Natural killer cell (primary cell): ENCODE measurements at regions not wholly inside any gene's neighbourhood (a gene's known extent, or its start where the extent isn't known, plus 50 kb on each side); places are given as distances from the start of the nearest gene placed in this dataset.

Experiments used
- ATAC-seq, 3 donors: fragments of 150-1000 bp in 2 of 3; fragments of 200-7000 bp in 1 of 3; cut with Tn5 transposase; 1 replicate in 1 of 3; 2 replicates in 2 of 3; pipeline ENCODE4 v1.10.0; 2021; ENCODE audit warnings: mild to moderate bottlenecking in 2 of 3, moderate library complexity in 2 of 3
- DNase-seq, 2 donors: peaks; one replicate each; pipeline versions ENCODE4 v3.0.0 to v3.0.0-alpha.2; 2013 to 2021; ENCODE audit warnings: mixed read lengths in 1 of 2
- H3K27ac ChIP-seq: one replicate; pipeline ENCODE4 v1.5.1; 2013; ENCODE audit warnings: mild to moderate bottlenecking, low read length
- H3K27me3 ChIP-seq: one replicate; pipeline ENCODE4 v1.6.1; 2013; ENCODE audit warnings: low read length; ENCODE audit not compliant: control insufficient read depth, insufficient read depth
- H3K36me3 ChIP-seq: one replicate; pipeline ENCODE4 v1.6.1; 2013; ENCODE audit warnings: low read length; ENCODE audit not compliant: control insufficient read depth, insufficient read depth
- H3K4me1 ChIP-seq: one replicate; pipeline ENCODE4 v1.6.1; 2013; ENCODE audit warnings: low read length; ENCODE audit not compliant: control insufficient read depth, insufficient read depth
- H3K4me3 ChIP-seq: one replicate; pipeline ENCODE4 v1.5.1; 2013; ENCODE audit warnings: low read length
- H3K9me3 ChIP-seq: one replicate; pipeline ENCODE4 v1.6.1; 2013; ENCODE audit warnings: low read length; ENCODE audit not compliant: control insufficient read depth, insufficient read depth
- H3K27ac Mint-ChIP-seq, 2 donors: one replicate each; pipeline ENCODE4 v1.8.0; 2022; ENCODE audit warnings: mild to moderate bottlenecking in 2 of 2, mixed read lengths in 2 of 2, moderate library complexity in 1 of 2
- H3K27me3 Mint-ChIP-seq, 2 donors: one replicate each; pipeline ENCODE4 v1.8.0; 2022; ENCODE audit warnings: low read depth in 2 of 2, mixed read lengths in 2 of 2
- H3K36me3 Mint-ChIP-seq: one replicate; pipeline ENCODE4 v1.8.0; 2022; ENCODE audit warnings: mixed read lengths
- H3K4me1 Mint-ChIP-seq, 2 donors: one replicate each; pipeline ENCODE4 v1.8.0; 2022; ENCODE audit warnings: mixed read lengths in 2 of 2
- H3K4me3 Mint-ChIP-seq: one replicate; pipeline ENCODE4 v1.8.0; 2022; ENCODE audit warnings: mild to moderate bottlenecking, moderate library complexity, mixed read lengths
- H3K9me3 Mint-ChIP-seq, 2 donors: one replicate each; pipeline ENCODE4 v1.8.0; 2022; ENCODE audit warnings: mixed read lengths in 2 of 2
- WGBS: methylation state at CpG from one replicate; pipeline ENCODE4 v1.1.7; 2013; ENCODE audit warnings: missing lambda C conversion rate; ENCODE audit not compliant: insufficient coverage; 5-methylcytosine and 5-hydroxymethylcytosine counted together
- intact Hi-C: fragments of 100-400 bp; cut with micrococcal nuclease; formaldehyde crosslinking; loops from one replicate; pipeline ENCODE4 v1.14.2; 2022
- TF ChIP-seq, protein P1 (sequence below): fragments of 200-600 bp; IDR thresholded peaks from one replicate; pipeline ENCODE4 v1.8.0; 2022; ENCODE audit warnings: antibody characterized with exemption

DNA sequence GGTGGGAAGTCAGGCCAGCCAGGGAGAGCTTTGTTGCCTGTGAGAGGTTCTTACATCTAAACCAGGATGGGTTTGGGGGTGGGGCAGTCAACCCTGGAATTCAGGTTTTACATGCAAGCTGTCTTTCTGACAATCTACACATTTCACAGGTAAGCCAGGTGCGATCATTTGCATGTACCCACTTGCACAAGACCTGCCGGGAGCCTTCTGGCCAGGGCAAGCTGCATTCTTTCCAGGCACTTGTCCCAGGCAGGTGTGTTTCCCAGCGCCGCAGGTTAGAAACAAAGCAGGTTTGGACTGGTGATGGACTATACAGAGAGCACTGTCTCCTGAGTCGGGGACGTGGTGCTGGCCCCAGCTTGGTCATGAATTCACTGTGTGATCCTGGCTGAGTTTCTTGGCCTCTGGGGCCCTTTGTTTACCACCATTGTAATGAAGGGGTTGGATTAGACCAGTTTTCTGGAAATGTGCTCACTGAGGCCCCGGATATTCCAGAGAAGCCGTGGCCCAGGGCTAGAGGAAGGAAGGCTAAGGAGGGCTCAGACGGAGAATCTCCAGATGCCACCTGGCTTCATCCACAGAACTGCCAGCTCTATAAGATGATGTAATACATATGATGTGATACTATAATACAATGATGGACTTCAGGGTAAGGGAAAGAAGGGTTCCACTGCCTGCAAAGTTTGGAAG is 205.2 kb upstream of the SVIL start:
- no peaks in the 10 kb centered on the region for H3K4me1 Mint-ChIP-seq
- DNase-seq (no peak), ATAC-seq (no peak)
- H3K9me3 Mint-ChIP-seq = no peaks in the 10 kb centered on the region
- H3K27ac Mint-ChIP-seq = no peak overlapping the region
- 92% methylated on average over 9 of the region's 9 CpGs for WGBS
- no peaks in the 10 kb centered on the region for H3K9me3 ChIP-seq
- peaks cover under 1 to 6% of the 10 kb centered on the region in 2 donors for H3K27me3 Mint-ChIP-seq
- H3K36me3 ChIP-seq = no peaks in the 10 kb centered on the region
- H3K27me3 ChIP-seq = no peaks in the 10 kb centered on the region
- intact Hi-C loops = no loop called here
- H3K4me3 Mint-ChIP-seq = no peak overlapping the region
- TF ChIP-seq, protein P1, sequence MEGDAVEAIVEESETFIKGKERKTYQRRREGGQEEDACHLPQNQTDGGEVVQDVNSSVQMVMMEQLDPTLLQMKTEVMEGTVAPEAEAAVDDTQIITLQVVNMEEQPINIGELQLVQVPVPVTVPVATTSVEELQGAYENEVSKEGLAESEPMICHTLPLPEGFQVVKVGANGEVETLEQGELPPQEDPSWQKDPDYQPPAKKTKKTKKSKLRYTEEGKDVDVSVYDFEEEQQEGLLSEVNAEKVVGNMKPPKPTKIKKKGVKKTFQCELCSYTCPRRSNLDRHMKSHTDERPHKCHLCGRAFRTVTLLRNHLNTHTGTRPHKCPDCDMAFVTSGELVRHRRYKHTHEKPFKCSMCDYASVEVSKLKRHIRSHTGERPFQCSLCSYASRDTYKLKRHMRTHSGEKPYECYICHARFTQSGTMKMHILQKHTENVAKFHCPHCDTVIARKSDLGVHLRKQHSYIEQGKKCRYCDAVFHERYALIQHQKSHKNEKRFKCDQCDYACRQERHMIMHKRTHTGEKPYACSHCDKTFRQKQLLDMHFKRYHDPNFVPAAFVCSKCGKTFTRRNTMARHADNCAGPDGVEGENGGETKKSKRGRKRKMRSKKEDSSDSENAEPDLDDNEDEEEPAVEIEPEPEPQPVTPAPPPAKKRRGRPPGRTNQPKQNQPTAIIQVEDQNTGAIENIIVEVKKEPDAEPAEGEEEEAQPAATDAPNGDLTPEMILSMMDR = no peak
- no peaks in the 10 kb centered on the region for H3K4me1 ChIP-seq
- H3K4me3 ChIP-seq = no peak overlapping the region
- no peaks in the 10 kb centered on the region for H3K36me3 Mint-ChIP-seq
- H3K27ac ChIP-seq = no peak overlapping the region

DNA sequence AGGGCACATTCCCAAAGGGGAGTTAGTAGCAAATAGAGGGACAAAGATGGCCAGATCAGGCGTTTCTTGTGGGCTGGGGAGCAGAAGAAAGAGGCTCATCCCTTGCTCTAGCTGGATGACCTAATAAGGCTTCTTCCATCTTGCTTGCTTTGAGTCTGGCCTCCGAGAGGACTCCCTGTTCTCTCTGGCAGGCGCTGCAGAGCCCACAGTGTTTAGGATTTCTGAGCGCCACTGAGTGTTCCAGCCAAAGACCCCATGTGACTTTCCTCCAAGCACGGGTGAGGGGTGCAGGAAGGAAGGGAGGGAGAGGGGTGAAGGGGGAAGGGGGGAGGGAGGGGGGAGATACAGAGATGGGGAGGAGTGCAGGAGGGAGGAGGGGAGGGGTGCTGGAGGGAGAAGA is 203.8 kb upstream of the SVIL start:
- 65% methylated on average over 5 of the region's 5 CpGs for WGBS

DNA sequence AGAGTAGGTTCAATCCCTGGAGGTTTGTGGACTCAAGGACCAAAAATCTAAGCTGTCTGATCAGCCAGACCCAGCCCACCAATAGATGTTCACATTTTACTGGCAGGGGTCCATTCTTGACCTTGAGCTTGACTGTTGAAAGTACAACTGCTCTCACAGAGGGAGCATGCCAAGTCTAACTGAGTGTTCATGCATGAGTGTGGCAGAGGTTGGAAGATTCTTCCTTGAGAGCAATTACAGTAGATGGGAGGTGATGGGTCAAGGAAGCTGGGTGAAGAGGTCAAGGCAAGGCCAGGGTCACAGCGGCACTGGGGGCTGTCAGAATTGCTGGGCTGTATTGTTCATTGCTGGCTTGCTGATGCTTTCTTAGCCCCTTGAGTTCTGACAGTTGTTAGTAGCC is 202.8 kb upstream of the SVIL start:
- no peaks in the 10 kb centered on the region for H3K36me3 Mint-ChIP-seq
- TF ChIP-seq, protein P1 = no peak
- 86% methylated on average over 1 of the region's 1 CpG for WGBS
- no peaks in the 10 kb centered on the region for H3K4me1 Mint-ChIP-seq
- no peak overlapping the region for H3K4me3 Mint-ChIP-seq
- no peak overlapping the region for H3K27ac ChIP-seq
- H3K27me3 ChIP-seq = no peaks in the 10 kb centered on the region
- H3K9me3 ChIP-seq = no peaks in the 10 kb centered on the region
- H3K27me3 Mint-ChIP-seq = peaks cover 0 to 6% of the 10 kb centered on the region in 2 donors
- no peaks in the 10 kb centered on the region for H3K36me3 ChIP-seq
- H3K9me3 Mint-ChIP-seq = no peaks in the 10 kb centered on the region
- ATAC-seq (no peak), DNase-seq (no peak)
- H3K4me1 ChIP-seq = no peaks in the 10 kb centered on the region
- no peak overlapping the region for H3K4me3 ChIP-seq
- intact Hi-C loops = no loop called here
- H3K27ac Mint-ChIP-seq = no peak overlapping the region

More for the DNA sequence above, 203.8 kb upstream of the SVIL start:
- Mint-ChIP-seq H3K36me3 (no peaks in the 10 kb centered on the region), H3K4me1 (no peaks in the 10 kb centered on the region), H3K4me3 (no peak overlapping the region), H3K27ac (no peak overlapping the region), H3K9me3 (no peaks in the 10 kb centered on the region), H3K27me3 (peaks cover 0 to 6% of the 10 kb centered on the region in 2 donors)
- no peaks in the 10 kb centered on the region for H3K27me3 ChIP-seq
- DNase-seq (no peak), ATAC-seq (no peak)
- H3K4me3 ChIP-seq = no peak overlapping the region
- TF ChIP-seq, protein P1 = no peak
- H3K36me3 ChIP-seq = no peaks in the 10 kb centered on the region
- H3K4me1 ChIP-seq = no peaks in the 10 kb centered on the region
- intact Hi-C loops = no loop called here
- no peak overlapping the region for H3K27ac ChIP-seq
- no peaks in the 10 kb centered on the region for H3K9me3 ChIP-seq

DNA sequence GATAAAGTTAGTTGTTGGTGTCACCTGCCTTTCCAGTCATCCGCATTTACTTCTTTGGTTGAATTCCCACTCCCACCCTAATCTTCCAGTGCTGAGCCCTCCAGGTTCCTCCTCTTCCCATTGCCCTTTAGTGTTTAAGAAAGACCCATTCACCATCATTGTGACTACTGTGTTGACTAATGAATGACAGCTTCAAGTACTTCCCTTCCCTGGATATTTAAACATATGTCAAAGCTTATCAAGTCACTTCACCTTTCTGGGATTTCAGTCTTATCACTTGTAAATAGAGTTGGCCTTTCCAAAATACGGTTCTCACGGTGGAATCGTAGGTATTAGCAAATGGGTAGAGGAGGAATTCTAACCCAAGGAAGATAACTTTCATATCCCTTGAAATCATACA is 201.6 kb upstream of the SVIL start:
- no peaks in the 10 kb centered on the region for H3K27me3 ChIP-seq
- H3K27me3 Mint-ChIP-seq = peaks cover 0 to 9% of the 10 kb centered on the region in 2 donors
- H3K36me3 Mint-ChIP-seq = no peaks in the 10 kb centered on the region
- no peaks in the 10 kb centered on the region for H3K4me1 ChIP-seq
- TF ChIP-seq, protein P1 = no peak
- ATAC-seq (no peak), DNase-seq (no peak)
- WGBS = 100% methylated on average over 3 of the region's 4 CpGs
- no peak overlapping the region for H3K4me3 ChIP-seq
- no peak overlapping the region for H3K4me3 Mint-ChIP-seq
- H3K4me1 Mint-ChIP-seq = no peaks in the 10 kb centered on the region
- intact Hi-C loops = no loop called here
- H3K27ac ChIP-seq = no peak overlapping the region
- no peaks in the 10 kb centered on the region for H3K36me3 ChIP-seq
- no peak overlapping the region for H3K27ac Mint-ChIP-seq
- H3K9me3 ChIP-seq = no peaks in the 10 kb centered on the region
- H3K9me3 Mint-ChIP-seq = peaks cover 0 to 3% of the 10 kb centered on the region in 2 donors
